ENCODE measurements at regions not wholly inside any gene's neighbourhood (a gene's known extent, or its start where the extent isn't known, plus 50 kb on each side); places are given as distances from the start of the nearest gene placed in this dataset.
"Not testable (repeated sequence)": the region's sequence is repeated elsewhere in the genome, so short reads cannot be mapped to it uniquely, and the experiment has no call there.

DNA sequence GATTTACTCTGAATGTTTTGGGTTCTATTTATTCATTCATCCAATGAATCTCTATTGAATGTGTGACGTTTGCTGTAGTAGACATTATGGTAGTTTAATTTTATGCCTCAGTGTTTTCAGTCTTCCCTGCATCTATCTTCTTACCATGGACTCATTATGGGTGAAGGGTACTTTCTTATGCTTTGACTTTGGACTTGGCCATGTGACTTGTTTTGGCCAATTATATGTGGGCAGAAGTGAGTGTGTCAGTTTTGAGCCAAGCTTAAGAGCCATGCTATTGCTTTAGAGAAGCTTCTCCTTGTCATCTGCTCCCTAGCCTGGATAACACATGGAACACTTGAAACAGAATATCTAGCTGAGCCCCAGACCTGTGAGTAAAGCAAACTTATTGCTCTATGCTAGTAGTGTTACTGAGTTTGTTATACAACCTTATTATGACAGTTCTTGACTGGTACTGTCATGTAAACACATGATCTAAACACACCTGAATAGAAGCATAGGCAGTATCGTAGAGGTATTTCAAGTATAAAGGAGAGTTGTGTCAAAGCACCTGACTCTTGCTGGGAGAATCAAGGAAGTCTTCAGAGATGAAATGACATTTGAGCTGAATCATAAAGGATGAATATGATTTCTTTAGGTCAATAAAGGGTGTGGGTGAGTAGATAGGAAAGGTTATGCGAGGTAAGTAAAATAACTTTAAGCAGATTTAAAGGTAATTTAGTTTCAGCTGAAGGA, 128.4 kb downstream of the NAA11 start:
- no peak for ATAC-seq

GRCh38 chr4:79191292-79191691, 134.6 kb downstream of the NAA11 start:
- H3K36me3 ChIP-seq; H3K27ac ChIP-seq; ATAC-seq; H3K4me3 ChIP-seq; DNase-seq; H3K4me1 ChIP-seq; H3K9me3 ChIP-seq; H3K27me3 ChIP-seq (ENCODE audit: low read depth); intact Hi-C loops (cut with DNase I): not testable (repeated sequence)

More for the DNA sequence above, 128.4 kb downstream of the NAA11 start:
- Histone ChIP-seq H3K9me3 (no peaks in the 10 kb centered on the region), H3K4me3 (no peak overlapping the region), H3K4me1 (no peaks in the 10 kb centered on the region), H3K36me3 (no peaks in the 10 kb centered on the region), H3K27ac (no peak overlapping the region), H3K27me3 (ENCODE audit: low read depth) (no peaks in the 10 kb centered on the region)
- TF ChIP-seq CTCF (IDR thresholded peaks at IDR 0.05) = no peak
- intact Hi-C loops (cut with DNase I) = no loop called here
- no peak for DNase-seq

GRCh38 chr4:79185526-79186045, 140.3 kb downstream of the NAA11 start:
- no peak for TF ChIP-seq CTCF (IDR thresholded peaks at IDR 0.05)
- no peak for ATAC-seq

DNA sequence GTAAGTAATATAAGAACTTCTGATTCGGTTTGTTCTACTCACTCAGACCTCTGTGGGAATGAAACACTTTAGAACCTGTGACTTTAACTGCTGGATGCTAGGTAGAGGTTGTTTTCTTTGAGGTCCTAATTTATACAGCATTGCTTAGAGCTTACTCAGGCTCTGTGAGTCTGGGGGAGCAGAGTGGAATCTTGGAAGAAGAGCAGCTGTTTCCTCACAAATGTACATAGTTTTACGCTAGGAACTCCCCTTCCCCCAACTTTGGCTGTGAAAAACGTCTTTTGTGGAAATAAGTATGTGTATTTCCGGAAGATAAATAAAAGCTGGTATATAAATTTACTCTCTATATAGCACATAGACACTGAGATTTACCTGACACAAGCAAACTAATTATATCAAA, 141.4 kb downstream of the NAA11 start:
- DNase-seq = no peak
- intact Hi-C loops (cut with DNase I) = no loop called here
- no peak for ATAC-seq
- Histone ChIP-seq H3K36me3 (no peaks in the 10 kb centered on the region), H3K4me1 (no peaks in the 10 kb centered on the region), H3K4me3 (no peak overlapping the region), H3K27ac (no peak overlapping the region), H3K9me3 (no peaks in the 10 kb centered on the region), H3K27me3 (ENCODE audit: low read depth) (no peaks in the 10 kb centered on the region)
- TF ChIP-seq CTCF (IDR thresholded peaks at IDR 0.05) = no peak

More at GRCh38 chr4:79185526-79186045, 140.3 kb downstream of the NAA11 start:
- Histone ChIP-seq H3K27me3 (ENCODE audit: low read depth) (no peaks in the 10 kb centered on the region), H3K4me3 (no peak overlapping the region), H3K36me3 (no peaks in the 10 kb centered on the region), H3K4me1 (no peaks in the 10 kb centered on the region), H3K27ac (no peak overlapping the region), H3K9me3 (no peaks in the 10 kb centered on the region)
- DNase-seq = no peak
- intact Hi-C loops (cut with DNase I) = no loop called here

DNA sequence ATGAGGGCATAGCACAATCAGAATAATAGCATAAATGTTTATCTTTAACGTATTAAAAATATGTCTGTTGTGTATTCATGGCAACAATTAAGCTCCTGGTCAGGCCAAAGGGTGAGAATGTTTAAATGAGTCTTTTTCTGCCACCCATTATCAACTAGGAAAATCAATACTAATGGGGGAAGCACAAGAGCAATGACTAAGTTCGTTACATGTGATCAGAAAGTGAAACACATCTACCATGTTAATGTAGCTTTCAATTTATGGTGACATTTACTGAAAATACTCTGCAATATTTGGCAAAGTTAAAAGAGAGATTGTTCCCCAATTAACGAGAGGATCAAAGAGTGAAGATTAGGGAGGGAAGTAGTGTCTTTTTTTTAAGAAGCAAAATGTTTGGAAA, 143.7 kb downstream of the NAA11 start:
- Histone ChIP-seq H3K36me3 (no peaks in the 10 kb centered on the region), H3K4me1 (no peaks in the 10 kb centered on the region), H3K27me3 (ENCODE audit: low read depth) (no peaks in the 10 kb centered on the region), H3K27ac (no peak overlapping the region), H3K4me3 (no peak overlapping the region), H3K9me3 (no peaks in the 10 kb centered on the region)
- no peak for TF ChIP-seq CTCF (IDR thresholded peaks at IDR 0.05)
- DNase-seq = no peak
- intact Hi-C loops (cut with DNase I) = no loop called here
- no peak for ATAC-seq

DNA sequence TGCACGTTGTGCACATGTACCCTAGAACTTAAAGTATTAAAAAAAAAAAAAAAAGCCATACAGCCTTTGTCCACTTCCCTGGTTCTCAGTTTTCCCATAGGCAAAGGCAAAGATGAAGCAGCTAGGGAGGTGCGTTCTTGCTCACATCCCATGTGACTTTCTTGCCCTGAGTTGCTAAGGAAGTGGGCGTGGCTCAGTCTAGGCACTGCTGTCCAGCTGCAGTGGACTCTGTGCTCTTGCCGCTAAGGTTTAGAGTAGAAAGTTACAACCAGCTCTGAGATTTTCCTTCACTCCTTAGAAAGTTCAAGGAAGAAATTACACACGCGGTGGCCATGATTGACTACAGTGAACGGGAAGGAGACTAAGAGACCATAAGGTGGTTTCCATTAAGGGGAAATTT, 144.7 kb downstream of the NAA11 start:
- Histone ChIP-seq H3K27ac (no peak overlapping the region), H3K27me3 (ENCODE audit: low read depth) (no peaks in the 10 kb centered on the region), H3K36me3 (no peaks in the 10 kb centered on the region), H3K9me3 (no peaks in the 10 kb centered on the region), H3K4me1 (no peaks in the 10 kb centered on the region), H3K4me3 (no peak overlapping the region)
- no peak for TF ChIP-seq CTCF (IDR thresholded peaks at IDR 0.05)
- intact Hi-C loops (cut with DNase I) = no loop called here
- ATAC-seq (no peak), DNase-seq (no peak)

All from lower lobe of right lung (tissue), 2 donors.